ENCODE measurements at regions not wholly inside any gene's neighbourhood (a gene's known extent, or its start where the extent isn't known, plus 50 kb on each side); places are given as distances from the start of the nearest gene placed in this dataset.

DNA sequence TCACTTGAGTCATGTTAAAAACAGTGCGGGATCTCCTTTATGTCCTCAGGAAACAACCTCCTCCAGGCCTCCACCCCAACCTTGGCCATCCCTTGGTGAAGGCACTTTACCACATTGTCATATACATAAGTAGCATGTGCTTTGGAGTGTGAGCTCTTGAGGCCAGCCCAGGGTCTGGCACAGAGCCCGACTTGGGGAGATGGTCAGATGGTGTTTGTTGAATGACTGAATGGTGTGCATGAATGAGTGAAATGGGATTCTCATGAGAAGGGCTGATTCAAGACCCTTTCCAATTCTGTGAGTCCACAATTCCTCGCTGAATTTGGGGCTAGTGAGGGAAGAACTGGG, 52.9 kb upstream of the DLK1 start:
- TF ChIP-seq, protein P1, sequence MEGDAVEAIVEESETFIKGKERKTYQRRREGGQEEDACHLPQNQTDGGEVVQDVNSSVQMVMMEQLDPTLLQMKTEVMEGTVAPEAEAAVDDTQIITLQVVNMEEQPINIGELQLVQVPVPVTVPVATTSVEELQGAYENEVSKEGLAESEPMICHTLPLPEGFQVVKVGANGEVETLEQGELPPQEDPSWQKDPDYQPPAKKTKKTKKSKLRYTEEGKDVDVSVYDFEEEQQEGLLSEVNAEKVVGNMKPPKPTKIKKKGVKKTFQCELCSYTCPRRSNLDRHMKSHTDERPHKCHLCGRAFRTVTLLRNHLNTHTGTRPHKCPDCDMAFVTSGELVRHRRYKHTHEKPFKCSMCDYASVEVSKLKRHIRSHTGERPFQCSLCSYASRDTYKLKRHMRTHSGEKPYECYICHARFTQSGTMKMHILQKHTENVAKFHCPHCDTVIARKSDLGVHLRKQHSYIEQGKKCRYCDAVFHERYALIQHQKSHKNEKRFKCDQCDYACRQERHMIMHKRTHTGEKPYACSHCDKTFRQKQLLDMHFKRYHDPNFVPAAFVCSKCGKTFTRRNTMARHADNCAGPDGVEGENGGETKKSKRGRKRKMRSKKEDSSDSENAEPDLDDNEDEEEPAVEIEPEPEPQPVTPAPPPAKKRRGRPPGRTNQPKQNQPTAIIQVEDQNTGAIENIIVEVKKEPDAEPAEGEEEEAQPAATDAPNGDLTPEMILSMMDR (IDR thresholded peaks at IDR 0.05), result no peak
- TF ChIP-seq EP300 (IDR thresholded peaks at IDR 0.05; ENCODE audit: low read depth), result no peak
- no peak for TF ChIP-seq POLR2AphosphoS5 (IDR thresholded peaks at IDR 0.05)
- no peak for TF ChIP-seq POLR2A (IDR thresholded peaks at IDR 0.05)
- in situ Hi-C loops (cut with MboI; ENCODE audit: low pct_ligation_motif_present in 1 of 4, low pct_unique_long_range_greater_than_20kb in 1 of 4, low sequenced_read_pairs in 3 of 4), result no loop called here
- Histone ChIP-seq H3K4me1 (peaks cover 13 to 48% (median 39%) of the 10 kb centered on the region in 4 donors), H3K27me3 (no peaks in the 10 kb centered on the region), H3K27ac (no peak overlapping the region), H3K36me3 (no peaks in the 10 kb centered on the region), H3K9me3 (no peaks in the 10 kb centered on the region), H3K4me3 (no peak overlapping the region)
- DNase-seq, result no peak
- 65 to 78% methylated on average over 2 to 3 of the region's 3 CpGs for WGBS, 2 donors (ENCODE audit: low coverage in 1 of 2)
- intact Hi-C loops (cut with DNase I; ENCODE audit: low total_unique reads), result no loop called here

DNA sequence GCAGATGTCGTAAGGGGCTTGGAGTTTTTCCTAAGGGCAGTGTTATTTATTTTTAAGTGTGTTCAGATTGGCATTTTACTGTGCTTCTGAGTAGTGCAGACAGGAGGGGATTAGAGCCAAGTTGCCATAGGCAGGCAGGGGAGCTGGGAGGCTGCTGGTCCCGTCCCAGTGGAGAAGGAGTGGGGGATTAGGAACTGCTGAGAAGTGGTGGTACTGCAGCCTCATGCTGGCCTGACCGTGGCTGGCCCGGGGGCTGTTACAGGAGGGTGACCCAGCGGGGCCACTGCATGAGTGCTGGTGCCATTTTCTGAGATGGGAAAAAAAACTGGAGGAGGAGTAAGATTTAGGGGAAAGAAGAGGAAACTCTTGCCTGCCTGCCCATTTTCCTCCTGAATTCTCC, 52.3 kb upstream of the DLK1 start:
- in situ Hi-C loops (cut with MboI; ENCODE audit: low pct_ligation_motif_present in 1 of 4, low pct_unique_long_range_greater_than_20kb in 1 of 4, low sequenced_read_pairs in 3 of 4) (no loop called here), intact Hi-C loops (cut with DNase I; ENCODE audit: low total_unique reads) (no loop called here)
- Histone ChIP-seq H3K4me3 (no peak overlapping the region), H3K27me3 (no peaks in the 10 kb centered on the region), H3K27ac (no peak overlapping the region), H3K36me3 (no peaks in the 10 kb centered on the region), H3K4me1 (peaks cover 13 to 44% (median 37%) of the 10 kb centered on the region in 4 donors), H3K9me3 (no peaks in the 10 kb centered on the region)
- no peak for DNase-seq
- TF ChIP-seq EP300 (IDR thresholded peaks at IDR 0.05; ENCODE audit: low read depth) (no peak), POLR2A (IDR thresholded peaks at IDR 0.05) (no peak), POLR2AphosphoS5 (IDR thresholded peaks at IDR 0.05) (no peak)
- TF ChIP-seq, protein P1 (IDR thresholded peaks at IDR 0.05), result no peak
- WGBS, 2 donors (ENCODE audit: low coverage in 1 of 2), result 89 to 94% methylated on average over 5 of the region's 5 CpGs

DNA sequence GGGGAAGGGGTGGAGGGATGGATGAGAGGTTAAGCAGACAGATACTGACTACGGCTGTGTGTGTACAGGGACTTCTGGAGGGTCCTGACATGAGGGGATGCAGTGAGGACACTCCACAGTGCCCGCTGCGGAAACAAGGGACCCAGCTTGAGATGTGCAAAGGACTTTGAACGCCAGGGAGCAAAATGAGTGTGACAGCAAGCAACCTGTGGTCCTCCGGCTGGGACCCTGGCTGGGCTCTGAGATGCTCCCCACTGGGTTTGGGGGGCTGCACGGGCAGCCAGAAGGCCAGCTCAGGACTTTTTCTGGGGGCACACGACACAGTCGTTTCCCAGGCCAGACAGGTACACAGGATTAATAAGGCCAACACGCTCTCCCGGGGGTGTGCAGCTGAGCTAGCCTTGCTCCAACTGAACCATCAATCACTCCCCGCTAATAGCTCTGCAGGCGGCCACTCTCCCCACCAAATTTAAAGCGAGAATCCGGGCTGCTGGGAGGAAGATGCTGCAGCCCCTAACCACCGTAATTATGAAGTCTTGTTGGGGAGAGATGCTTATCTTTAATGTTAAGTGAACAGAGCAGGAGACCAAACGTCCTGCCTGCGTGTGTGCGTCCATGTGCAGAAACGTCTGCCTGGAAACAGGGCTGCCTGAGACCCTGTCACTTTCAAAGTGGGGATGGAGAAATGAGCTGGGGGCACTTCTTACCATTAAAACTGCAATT, 51.6 kb upstream of the DLK1 start:
- H3K4me1 ChIP-seq, result peaks cover 13 to 44% (median 35%) of the 10 kb centered on the region in 4 donors
- no peak overlapping the region for H3K4me3 ChIP-seq
- no peak for DNase-seq
- WGBS, 2 donors (ENCODE audit: low coverage in 1 of 2), result 68 to 81% methylated on average over 3 to 18 of the region's 19 CpGs
- intact Hi-C loops (cut with DNase I; ENCODE audit: low total_unique reads), result no loop called here
- no peaks in the 10 kb centered on the region for H3K36me3 ChIP-seq
- no peak overlapping the region for H3K27ac ChIP-seq
- no peaks in the 10 kb centered on the region for H3K27me3 ChIP-seq
- TF ChIP-seq EP300 (IDR thresholded peaks at IDR 0.05; ENCODE audit: low read depth), result no peak
- TF ChIP-seq POLR2A (IDR thresholded peaks at IDR 0.05), result no peak
- TF ChIP-seq, protein P1 (IDR thresholded peaks at IDR 0.05), result no peak
- no peak for TF ChIP-seq POLR2AphosphoS5 (IDR thresholded peaks at IDR 0.05)
- in situ Hi-C loops (cut with MboI; ENCODE audit: low pct_ligation_motif_present in 1 of 4, low pct_unique_long_range_greater_than_20kb in 1 of 4, low sequenced_read_pairs in 3 of 4), result no loop called here
- H3K9me3 ChIP-seq, result no peaks in the 10 kb centered on the region

DNA sequence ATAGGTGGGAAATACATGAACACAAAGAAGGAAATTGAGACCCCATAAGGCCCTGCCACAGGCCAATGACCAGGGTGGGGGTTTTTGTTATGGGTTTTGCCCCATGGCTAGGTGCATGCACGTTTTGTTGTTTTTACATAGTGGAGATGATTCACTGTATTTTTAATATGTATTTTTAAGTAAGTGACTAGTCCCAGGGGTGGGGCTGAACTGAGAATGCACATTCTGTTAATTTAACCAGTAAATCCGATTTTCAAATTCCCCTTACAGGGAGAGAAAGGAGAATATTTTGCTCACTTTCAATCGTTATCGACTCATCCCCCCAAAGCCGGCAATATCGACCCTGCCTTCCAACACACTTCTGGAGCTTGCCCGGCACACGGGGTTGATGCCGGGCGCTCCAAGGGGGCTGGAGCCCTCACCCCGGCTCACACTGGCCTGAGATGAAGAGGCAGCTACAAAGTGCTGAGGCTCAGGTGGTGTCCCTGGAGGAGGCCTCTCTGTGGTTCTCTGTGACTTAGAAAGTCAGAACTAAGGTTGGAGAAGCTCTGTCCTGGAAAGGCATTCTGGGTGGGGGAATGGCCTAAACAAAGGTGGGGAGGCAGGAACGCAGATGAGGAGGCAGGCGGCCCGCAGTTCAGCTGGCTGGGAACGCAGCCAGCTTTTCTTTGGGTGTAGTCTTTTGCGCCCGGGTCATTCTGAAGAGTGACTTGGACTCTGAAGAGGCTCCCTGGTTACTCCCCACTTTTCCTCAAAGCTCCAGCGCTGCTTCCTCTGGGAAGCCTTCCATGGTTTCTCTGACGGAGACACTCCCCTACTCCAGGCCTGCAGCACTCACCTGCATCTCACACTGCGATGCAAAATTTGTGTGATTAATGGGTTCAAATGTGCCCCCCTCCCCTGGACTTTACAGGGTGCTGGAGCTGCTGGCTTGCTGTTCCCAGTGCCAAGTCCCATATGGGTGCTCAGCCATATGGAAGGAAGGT, 50.7 kb upstream of the DLK1 start:
- peak; percentile 77 for DNase-seq
- H3K4me3 ChIP-seq, result no peak overlapping the region
- H3K27ac ChIP-seq, result peak overlapping the region; percentile 61 to 78 (median 66)
- no peaks in the 10 kb centered on the region for H3K27me3 ChIP-seq
- in situ Hi-C loops (cut with MboI; ENCODE audit: low pct_ligation_motif_present in 1 of 4, low pct_unique_long_range_greater_than_20kb in 1 of 4, low sequenced_read_pairs in 3 of 4), result no loop called here
- TF ChIP-seq, protein P1 (IDR thresholded peaks at IDR 0.05), result no peak
- TF ChIP-seq POLR2A (IDR thresholded peaks at IDR 0.05) (no peak), EP300 (IDR thresholded peaks at IDR 0.05; ENCODE audit: low read depth) (no peak), POLR2AphosphoS5 (IDR thresholded peaks at IDR 0.05) (no peak)
- no peaks in the 10 kb centered on the region for H3K9me3 ChIP-seq
- H3K4me1 ChIP-seq, result peaks cover 13 to 49% (median 30%) of the 10 kb centered on the region in 4 donors
- 50 to 56% methylated on average over 1 to 20 of the region's 20 CpGs for WGBS, 2 donors (ENCODE audit: low coverage in 1 of 2)
- intact Hi-C loops (cut with DNase I; ENCODE audit: low total_unique reads), result no loop called here
- H3K36me3 ChIP-seq, result no peaks in the 10 kb centered on the region

Measured in transverse colon (tissue), 4 donors.